MM.1S (cell line): ENCODE measurements at regions not wholly inside any gene's neighbourhood (a gene's known extent, or its start where the extent isn't known, plus 50 kb on each side); places are given as distances from the start of the nearest gene placed in this dataset.
"Not testable (repeated sequence)": the region's sequence is repeated elsewhere in the genome, so short reads cannot be mapped to it uniquely, and the experiment has no call there.

Experiments
- DNase-seq: peaks from one replicate; pipeline ENCODE4 v3.0.0-alpha.2; 2015
- H2AFZ ChIP-seq: fragments of 300-600 bp; sonication (generic); 2 replicates; pipeline ENCODE4 v1.6.0; 2016; ENCODE audit warnings: antibody characterized with exemption, low read length
- H3F3A ChIP-seq: fragments of 300-600 bp; sonication (generic); 2 replicates; pipeline ENCODE4 v1.6.1; 2016; ENCODE audit warnings: mild to moderate bottlenecking, antibody characterized with exemption, low read length, moderate library complexity, mixed read lengths; ENCODE audit not compliant: insufficient read depth
- H3K27ac ChIP-seq: fragments of 300-600 bp; sonication (generic); 2 replicates; pipeline ENCODE4 v1.5.1; 2016; ENCODE audit warnings: mild to moderate bottlenecking, low read length
- H3K27me3 ChIP-seq: fragments of 300-600 bp; sonication (generic); replicated peaks from 2 replicates; pipeline ENCODE4 v1.6.0; 2016; ENCODE audit warnings: low read length; ENCODE audit not compliant: insufficient read depth
- H3K36me3 ChIP-seq: fragments of 300-600 bp; sonication (generic); replicated peaks from 2 replicates; pipeline ENCODE4 v1.6.1; 2016; ENCODE audit warnings: mild to moderate bottlenecking, low read length, mixed read lengths; ENCODE audit not compliant: insufficient read depth
- H3K4me1 ChIP-seq: fragments of 300-600 bp; sonication (generic); 2 replicates; pipeline ENCODE4 v1.6.1; 2016; ENCODE audit warnings: low read length, mixed read lengths
- H3K4me2 ChIP-seq: fragments of 300-600 bp; sonication (generic); 2 replicates; pipeline ENCODE4 v1.6.0; 2016; ENCODE audit warnings: low read depth, low read length
- H3K4me3 ChIP-seq: fragments of 300-600 bp; sonication (generic); 2 replicates; pipeline ENCODE4 v1.5.1; 2016; ENCODE audit warnings: low read length, mixed read lengths
- H3K79me2 ChIP-seq: fragments of 300-600 bp; sonication (generic); 2 replicates; pipeline ENCODE4 v1.6.1; 2016; ENCODE audit warnings: mixed run types, low read length, mixed read lengths
- H3K9ac ChIP-seq: fragments of 300-600 bp; sonication (generic); 2 replicates; pipeline ENCODE4 v1.6.1; 2016; ENCODE audit warnings: low read length, mixed read lengths
- H3K9me2 ChIP-seq: fragments of 300-600 bp; sonication (generic); replicated peaks from 2 replicates; pipeline ENCODE4 v1.6.1; 2016; ENCODE audit warnings: mild to moderate bottlenecking, low read length, mixed read lengths; ENCODE audit not compliant: insufficient read depth
- H3K9me3 ChIP-seq: fragments of 300-600 bp; sonication (generic); replicated peaks from 2 replicates; pipeline ENCODE4 v1.6.1; 2016; ENCODE audit warnings: mild to moderate bottlenecking, low read length, mixed read lengths; ENCODE audit not compliant: insufficient read depth
- H4K20me1 ChIP-seq: fragments of 300-600 bp; sonication (generic); 2 replicates; pipeline ENCODE4 v1.6.1; 2016; ENCODE audit warnings: mild to moderate bottlenecking, low read length, moderate library complexity, mixed read lengths; ENCODE audit not compliant: insufficient read depth
- CTCF ChIP-seq: fragments of 300-600 bp; sonication (generic); IDR thresholded peaks from 2 replicates; pipeline ENCODE4 v1.5.1; 2016; ENCODE audit warnings: antibody characterized with exemption, low read length, mixed read lengths
- EZH2 ChIP-seq: fragments of 300-600 bp; sonication (generic); optimal IDR thresholded peaks from 2 replicates; pipeline ENCODE3; 2017; ENCODE audit warnings: low read depth, mild to moderate bottlenecking, antibody characterized with exemption, low read length, mixed read lengths
- EZH2phosphoT487 ChIP-seq: fragments of 300-600 bp; sonication (generic); IDR thresholded peaks from 2 replicates; pipeline ENCODE4 v1.6.1; 2018; ENCODE audit warnings: antibody characterized with exemption, low read length

DNA sequence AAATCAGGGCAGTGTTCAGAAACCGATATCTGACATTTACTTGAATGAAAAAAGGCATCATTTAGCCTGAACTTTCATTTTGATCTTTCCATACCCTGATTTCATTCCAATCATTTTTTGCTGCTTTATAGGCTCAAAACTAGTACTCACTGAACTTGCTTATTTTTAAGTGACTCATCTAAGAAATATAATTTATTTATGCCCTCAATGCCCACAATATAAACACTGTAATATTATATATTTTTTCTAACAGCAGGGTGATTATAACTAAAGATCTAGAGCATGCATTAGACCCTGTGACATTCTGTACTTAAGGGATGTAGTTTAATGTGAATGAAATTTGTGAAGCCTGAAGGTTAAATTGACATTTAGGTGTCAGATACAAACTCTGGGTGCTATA lies 446.1 kb upstream of the CDH10 start:
- Histone ChIP-seq H3K4me2 (no peak overlapping the region), H3K9me2 (no peaks in the 10 kb centered on the region), H3F3A (peaks cover 10% of the 10 kb centered on the region), H3K36me3 (no peaks in the 10 kb centered on the region), H3K27ac (no peak overlapping the region), H3K4me3 (no peak overlapping the region), H3K4me1 (peaks cover 11% of the 10 kb centered on the region), H4K20me1 (no peaks in the 10 kb centered on the region), H3K27me3 (no peaks in the 10 kb centered on the region), H2AFZ (no peak overlapping the region), H3K9me3 (no peaks in the 10 kb centered on the region), H3K9ac (no peak overlapping the region), H3K79me2 (no peaks in the 10 kb centered on the region)
- no peak for TF ChIP-seq EZH2
- no peak for TF ChIP-seq CTCF
- no peak for TF ChIP-seq EZH2phosphoT487
- no peak for DNase-seq

- Histone ChIP-seq H3K27me3 (no peaks in the 10 kb centered on the region), H3K9me3 (no peaks in the 10 kb centered on the region), H3K9me2 (no peaks in the 10 kb centered on the region), H2AFZ (no peak overlapping the region), H3K4me3 (no peak overlapping the region), H4K20me1 (no peaks in the 10 kb centered on the region), H3F3A (peaks cover 5% of the 10 kb centered on the region), H3K4me1 (peaks cover 7% of the 10 kb centered on the region; the same call in 1 of the 2 replicates), H3K79me2 (no peaks in the 10 kb centered on the region), H3K27ac (no peak overlapping the region), H3K4me2 (no peak overlapping the region), H3K36me3 (no peaks in the 10 kb centered on the region), H3K9ac (no peak overlapping the region)
- no peak for DNase-seq
- TF ChIP-seq EZH2phosphoT487 (no peak), EZH2 (no peak), CTCF (no peak)
These were observed 445.5 kb upstream of the CDH10 start for GRCh38 chr5:25090275-25090674.

DNA sequence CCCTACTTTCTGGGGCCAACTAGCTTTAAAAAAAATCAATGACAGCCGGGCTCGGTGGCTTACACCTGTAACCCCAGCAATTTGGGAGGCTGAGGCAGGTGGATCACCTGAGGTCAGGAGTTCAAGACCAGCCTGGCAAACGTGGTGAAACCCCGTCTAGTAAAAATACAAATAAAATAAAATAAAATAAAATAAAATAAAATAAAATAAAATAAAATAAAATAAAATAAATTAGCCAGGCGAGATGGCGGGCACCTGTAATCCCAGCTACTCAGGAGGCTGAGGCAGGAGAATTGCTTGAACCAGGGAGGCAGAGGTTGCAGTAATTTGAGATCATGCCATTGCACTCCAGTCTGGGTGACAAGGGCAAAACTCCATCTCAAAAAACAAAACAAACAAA lies 443.9 kb upstream of the CDH10 start:
- not testable (repeated sequence) for H3K27ac ChIP-seq, H3K9me3 ChIP-seq, H3K9me2 ChIP-seq, H3K4me3 ChIP-seq, H3F3A ChIP-seq, H2AFZ ChIP-seq, H3K36me3 ChIP-seq, H4K20me1 ChIP-seq, H3K4me2 ChIP-seq, DNase-seq, H3K4me1 ChIP-seq, H3K9ac ChIP-seq, H3K79me2 ChIP-seq, H3K27me3 ChIP-seq

GRCh38 chr5:25083261-25083660 lies 438.5 kb upstream of the CDH10 start:
- H3K79me2 ChIP-seq, H3K4me1 ChIP-seq, H3K36me3 ChIP-seq, H3K27me3 ChIP-seq, H3F3A ChIP-seq, H2AFZ ChIP-seq, DNase-seq, H3K27ac ChIP-seq, H4K20me1 ChIP-seq, H3K4me3 ChIP-seq, H3K9ac ChIP-seq, H3K9me2 ChIP-seq, H3K4me2 ChIP-seq, H3K9me3 ChIP-seq: not testable (repeated sequence)
